ENCODE measurements at regions not wholly inside any gene's neighbourhood (a gene's known extent, or its start where the extent isn't known, plus 50 kb on each side); places are given as distances from the start of the nearest gene placed in this dataset.

DNA sequence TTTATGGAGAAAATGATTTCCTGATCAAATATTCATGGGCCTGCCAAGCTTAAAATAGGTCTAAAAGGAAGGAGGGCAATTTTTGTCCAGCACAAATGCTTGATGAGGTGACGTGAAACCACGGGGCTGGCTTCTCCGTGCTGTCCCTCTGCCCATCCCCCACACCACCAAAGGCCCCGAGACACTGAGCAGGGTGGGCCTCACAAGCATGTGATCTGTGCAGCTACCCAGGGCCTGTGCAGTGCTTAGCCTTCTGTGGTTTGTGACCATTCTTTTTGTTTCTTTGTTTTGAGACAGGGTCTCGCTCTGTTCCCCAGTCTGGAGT lies 94.8 kb upstream of the RTL6 start:
- no peak for DNase-seq
- Histone ChIP-seq H3K9me3 (no peaks in the 10 kb centered on the region), H3K36me3 (no peaks in the 10 kb centered on the region), H3K27ac (no peak overlapping the region), H3K27me3 (peaks cover 30% of the 10 kb centered on the region), H3K4me3 (no peak overlapping the region), H3K4me1 (no peaks in the 10 kb centered on the region)
- TF ChIP-seq POLR2A (IDR thresholded peaks at IDR 0.05) (no peak), POLR2AphosphoS5 (IDR thresholded peaks at IDR 0.05) (no peak), EP300 (IDR thresholded peaks at IDR 0.05; ENCODE audit: low read depth) (no peak), CTCF (IDR thresholded peaks at IDR 0.05) (no peak)
- intact Hi-C loops (cut with DNase I; ENCODE audit: low total_unique reads) (no loop called here), in situ Hi-C loops (cut with MboI; ENCODE audit: low pct_ligation_motif_present in 1 of 4, low pct_unique_long_range_greater_than_20kb in 1 of 4, low sequenced_read_pairs in 3 of 4) (no loop called here)
- WGBS, 2 donors (ENCODE audit: low coverage in 1 of 2) = 43% methylated on average over 5 of the region's 5 CpGs; no CpG with 5 or more reads in 1 of the 2 donors

DNA sequence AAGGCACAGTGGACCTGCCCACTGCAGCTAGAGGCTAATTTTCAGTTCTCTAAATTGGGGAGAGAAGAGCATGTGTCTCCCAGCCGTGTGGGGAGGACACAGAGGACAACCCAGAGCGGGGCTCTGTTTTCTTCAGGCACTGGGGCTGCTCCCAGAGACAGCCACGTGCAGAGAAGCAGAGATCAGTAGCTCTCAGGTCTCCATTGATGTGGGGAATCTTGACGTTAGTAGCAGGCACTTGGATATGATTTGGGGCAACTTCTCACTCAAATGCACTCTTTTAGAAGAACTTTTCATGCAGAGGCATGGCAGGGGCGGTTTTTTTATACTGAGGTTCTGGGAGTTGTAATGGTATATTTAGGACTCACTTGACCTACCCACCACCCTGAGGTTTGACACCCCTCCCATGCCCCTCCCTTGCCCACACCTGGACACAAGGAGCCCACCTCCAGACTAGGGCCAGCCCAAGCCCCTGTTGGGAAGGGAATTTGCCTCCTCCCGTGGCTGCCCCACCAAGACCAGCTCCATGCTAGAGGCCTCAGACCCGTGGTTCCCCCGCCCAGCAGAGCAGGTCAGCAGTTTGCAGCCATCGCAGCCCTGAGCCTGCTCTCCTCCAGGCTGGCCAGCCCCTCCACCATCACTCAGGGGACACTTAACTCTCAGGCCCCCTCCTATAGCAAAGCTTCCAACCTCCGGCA lies 94.2 kb upstream of the RTL6 start:
- Histone ChIP-seq H3K9me3 (no peaks in the 10 kb centered on the region), H3K27me3 (peaks cover 33% of the 10 kb centered on the region), H3K4me1 (no peaks in the 10 kb centered on the region), H3K27ac (no peak overlapping the region), H3K4me3 (no peak overlapping the region), H3K36me3 (no peaks in the 10 kb centered on the region)
- DNase-seq = no peak
- 59% methylated on average over 10 of the region's 10 CpGs; no CpG with 5 or more reads in 1 of the 2 donors for WGBS, 2 donors (ENCODE audit: low coverage in 1 of 2)
- in situ Hi-C loops (cut with MboI; ENCODE audit: low pct_ligation_motif_present in 1 of 4, low pct_unique_long_range_greater_than_20kb in 1 of 4, low sequenced_read_pairs in 3 of 4) = no loop called here
- TF ChIP-seq EP300 (IDR thresholded peaks at IDR 0.05; ENCODE audit: low read depth) = no peak
- TF ChIP-seq POLR2A (IDR thresholded peaks at IDR 0.05) = no peak
- TF ChIP-seq CTCF (IDR thresholded peaks at IDR 0.05) = no peak
- TF ChIP-seq POLR2AphosphoS5 (IDR thresholded peaks at IDR 0.05) = no peak
- intact Hi-C loops (cut with DNase I; ENCODE audit: low total_unique reads) = no loop called here

DNA sequence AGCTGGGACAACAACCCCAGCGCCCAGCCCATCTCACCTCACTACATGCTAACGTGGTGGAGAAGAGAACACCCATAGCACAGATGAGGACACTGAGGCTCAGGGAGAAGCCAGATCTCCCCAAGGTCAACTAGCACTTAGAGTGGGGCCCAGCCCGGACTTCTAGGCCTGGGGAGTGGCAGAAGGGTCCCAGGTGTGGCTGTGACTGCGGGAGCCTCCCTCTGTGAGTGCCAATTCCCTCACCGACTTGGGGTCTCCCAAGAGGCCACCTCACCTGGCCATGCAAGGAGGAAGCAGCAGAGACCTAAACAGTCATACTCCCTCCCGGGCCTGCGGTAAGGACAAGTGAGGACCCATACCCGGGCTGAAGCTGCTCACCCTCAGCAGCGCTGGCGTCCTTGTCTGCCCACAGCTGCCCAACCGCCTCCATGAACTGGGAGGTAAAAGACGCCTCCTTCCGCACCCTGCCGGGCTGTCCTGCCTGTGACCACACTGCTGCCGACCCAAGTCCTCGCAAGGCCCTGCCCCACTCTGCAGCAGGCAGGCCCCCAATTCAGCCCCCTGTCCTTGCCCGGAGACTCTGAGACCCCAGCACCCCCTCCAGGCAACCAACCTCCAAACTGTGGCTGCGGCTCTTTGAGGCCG lies 93.2 kb upstream of the RTL6 start:
- no peaks in the 10 kb centered on the region for H3K4me1 ChIP-seq
- in situ Hi-C loops (cut with MboI; ENCODE audit: low pct_ligation_motif_present in 1 of 4, low pct_unique_long_range_greater_than_20kb in 1 of 4, low sequenced_read_pairs in 3 of 4) = no loop called here

GRCh38 chr22:44590291-44590690 lies 92.3 kb upstream of the RTL6 start:
- no peak for TF ChIP-seq POLR2AphosphoS5 (IDR thresholded peaks at IDR 0.05)
- TF ChIP-seq POLR2A (IDR thresholded peaks at IDR 0.05) = no peak
- no peak for TF ChIP-seq EP300 (IDR thresholded peaks at IDR 0.05; ENCODE audit: low read depth)
- TF ChIP-seq CTCF (IDR thresholded peaks at IDR 0.05) = no peak
- Histone ChIP-seq H3K27me3 (peaks cover 37% of the 10 kb centered on the region), H3K27ac (no peak overlapping the region), H3K36me3 (no peaks in the 10 kb centered on the region), H3K4me3 (no peak overlapping the region), H3K4me1 (no peaks in the 10 kb centered on the region), H3K9me3 (no peaks in the 10 kb centered on the region)
- DNase-seq = no peak
- intact Hi-C loops (cut with DNase I; ENCODE audit: low total_unique reads) (no loop called here), in situ Hi-C loops (cut with MboI; ENCODE audit: low pct_ligation_motif_present in 1 of 4, low pct_unique_long_range_greater_than_20kb in 1 of 4, low sequenced_read_pairs in 3 of 4) (no loop called here)
- WGBS, 2 donors (ENCODE audit: low coverage in 1 of 2) = 85 to 100% methylated on average over 1 to 13 of the region's 13 CpGs

More for the DNA sequence above, 93.2 kb upstream of the RTL6 start:
- TF ChIP-seq POLR2A (IDR thresholded peaks at IDR 0.05) = no peak
- no peak for TF ChIP-seq EP300 (IDR thresholded peaks at IDR 0.05; ENCODE audit: low read depth)
- TF ChIP-seq CTCF (IDR thresholded peaks at IDR 0.05) = no peak
- TF ChIP-seq POLR2AphosphoS5 (IDR thresholded peaks at IDR 0.05) = no peak
- Histone ChIP-seq H3K4me3 (no peak overlapping the region), H3K9me3 (no peaks in the 10 kb centered on the region), H3K27ac (no peak overlapping the region), H3K36me3 (no peaks in the 10 kb centered on the region), H3K27me3 (peaks cover 37% of the 10 kb centered on the region)
- no peak for DNase-seq
- intact Hi-C loops (cut with DNase I; ENCODE audit: low total_unique reads) = no loop called here
- 85% methylated on average over 18 of the region's 19 CpGs; no CpG with 5 or more reads in 1 of the 2 donors for WGBS, 2 donors (ENCODE audit: low coverage in 1 of 2)

Measured in transverse colon (tissue), 4 donors.